Testis (tissue), 2 donors: ENCODE measurements at regions not wholly inside any gene's neighbourhood (a gene's known extent, or its start where the extent isn't known, plus 50 kb on each side); places are given as distances from the start of the nearest gene placed in this dataset.

Experiments used
- DNase-seq: peaks from one replicate; pipeline ENCODE4 v3.0.0-alpha.2; 2019
- H3K27ac ChIP-seq, 2 donors: fragments of 200-600 bp; sonication (generic); one replicate each; pipeline ENCODE4 v1.5.1; 2019
- H3K27me3 ChIP-seq: fragments of 200-600 bp; sonication (generic); one replicate; pipeline ENCODE4 v1.5.1; 2019
- H3K36me3 ChIP-seq: fragments of 200-600 bp; sonication (generic); one replicate; pipeline ENCODE4 v1.5.1; 2017; ENCODE audit warnings: low read depth; ENCODE audit errors: missing control alignments
- H3K4me1 ChIP-seq: fragments of 200-600 bp; sonication (generic); one replicate; pipeline ENCODE4 v1.5.1; 2019
- H3K4me3 ChIP-seq, 2 donors: fragments of 200-600 bp; sonication (generic); one replicate each; pipeline ENCODE4 v1.5.1; 2017 to 2019
- H3K9me3 ChIP-seq: fragments of 200-600 bp; sonication (generic); one replicate; pipeline ENCODE4 v1.5.1; 2017
- CTCF ChIP-seq, 3 experiments: fragments of 450-650 bp in 2 of 3; fragments of 200-600 bp in 1 of 3; sonication (generic) in 1 of 3; IDR thresholded peaks; one replicate each; pipeline ENCODE4 v1.5.1; 2016 to 2019; ENCODE audit warnings: antibody characterized with exemption in 3 of 3, mild to moderate bottlenecking in 2 of 3, moderate library complexity in 1 of 3
- POLR2A ChIP-seq: fragments of 450-650 bp; IDR thresholded peaks from one replicate; pipeline ENCODE4 v1.6.1; 2017; ENCODE audit warnings: antibody characterized with exemption, mild to moderate bottlenecking, moderate library complexity
- WGBS, 2 donors: methylation state at CpG; one replicate each; pipeline ENCODE4 v1.1.5; 2018; 5-methylcytosine and 5-hydroxymethylcytosine counted together
- intact Hi-C: fragments of 100-400 bp; cut with DNase I; formaldehyde crosslinking; loops from one replicate; pipeline ENCODE4 v1.15.1; 2023; ENCODE audit warnings: low total_unique reads

GRCh38 chr6:22737331-22737730 lies 168.0 kb downstream of the HDGFL1 start:
- intact Hi-C loops = no loop called here
- Histone ChIP-seq H3K27me3 (no peaks in the 10 kb centered on the region), H3K4me3 (no peak overlapping the region), H3K27ac (no peak overlapping the region), H3K36me3 (no peaks in the 10 kb centered on the region), H3K4me1 (no peaks in the 10 kb centered on the region), H3K9me3 (no peaks in the 10 kb centered on the region)
- DNase-seq = peak; percentile 73
- WGBS, 2 donors = 54 to 59% methylated on average over 5 of the region's 5 CpGs
- TF ChIP-seq POLR2A = no peak
- TF ChIP-seq CTCF (IDR thresholded peaks at IDR 0.05) = peak in 2 of 3 experiments; percentile 37 to 53

- Histone ChIP-seq H3K9me3 (no peaks in the 10 kb centered on the region), H3K4me1 (no peaks in the 10 kb centered on the region), H3K27me3 (no peaks in the 10 kb centered on the region), H3K27ac (no peak overlapping the region), H3K4me3 (no peak overlapping the region), H3K36me3 (no peaks in the 10 kb centered on the region)
- TF ChIP-seq POLR2A = no peak
- no peak for TF ChIP-seq CTCF (IDR thresholded peaks at IDR 0.05)
- WGBS, 2 donors = 92% methylated on average over 6 of the region's 6 CpGs
- intact Hi-C loops = no loop called here
- DNase-seq = no peak
Measured at GRCh38 chr6:22738194-22738593, 168.8 kb downstream of the HDGFL1 start.

- Histone ChIP-seq H3K36me3 (no peaks in the 10 kb centered on the region), H3K27me3 (no peaks in the 10 kb centered on the region), H3K4me1 (no peaks in the 10 kb centered on the region), H3K4me3 (no peak overlapping the region), H3K27ac (no peak overlapping the region), H3K9me3 (no peaks in the 10 kb centered on the region)
- intact Hi-C loops = no loop called here
- 86 to 97% methylated on average over 1 of the region's 1 CpG for WGBS, 2 donors
- DNase-seq = no peak
- TF ChIP-seq POLR2A = no peak
- no peak for TF ChIP-seq CTCF (IDR thresholded peaks at IDR 0.05)
Measured at GRCh38 chr6:22747571-22747970, 178.2 kb downstream of the HDGFL1 start.

- no peaks in the 10 kb centered on the region for H3K27me3 ChIP-seq
- H3K4me1 ChIP-seq = no peaks in the 10 kb centered on the region
- WGBS, 2 donors = 85 to 86% methylated on average over 4 of the region's 4 CpGs
- no peaks in the 10 kb centered on the region for H3K9me3 ChIP-seq
- H3K27ac ChIP-seq = no peak overlapping the region
- intact Hi-C loops = no loop called here
- no peak for DNase-seq
- H3K36me3 ChIP-seq = no peaks in the 10 kb centered on the region
- H3K4me3 ChIP-seq = no peak overlapping the region
- no peak for TF ChIP-seq POLR2A
- no peak for TF ChIP-seq CTCF (IDR thresholded peaks at IDR 0.05)
Measured at GRCh38 chr6:22748681-22749080, 179.3 kb downstream of the HDGFL1 start.

GRCh38 chr6:22749696-22750095 lies 180.3 kb downstream of the HDGFL1 start:
- H3K36me3 ChIP-seq = no peaks in the 10 kb centered on the region
- H3K9me3 ChIP-seq = no peaks in the 10 kb centered on the region
- no peak overlapping the region for H3K27ac ChIP-seq
- H3K27me3 ChIP-seq = no peaks in the 10 kb centered on the region
- intact Hi-C loops = no loop called here
- no peak overlapping the region for H3K4me3 ChIP-seq
- TF ChIP-seq CTCF (IDR thresholded peaks at IDR 0.05) (no peak), POLR2A (no peak)
- H3K4me1 ChIP-seq = no peaks in the 10 kb centered on the region
- 89 to 95% methylated on average over 3 of the region's 3 CpGs for WGBS, 2 donors
- no peak for DNase-seq
